ENCODE measurements at regions not wholly inside any gene's neighbourhood (a gene's known extent, or its start where the extent isn't known, plus 50 kb on each side); places are given as distances from the start of the nearest gene placed in this dataset.

GRCh38 chr15:53130943-53131342 lies 340.8 kb upstream of the ONECUT1 start:
- TF ChIP-seq CTCF (IDR thresholded peaks at IDR 0.05) (no peak), POLR2A (IDR thresholded peaks at IDR 0.05; ENCODE audit: low read length) (no peak), ZC3H11A (IDR thresholded peaks at IDR 0.05) (no peak), RNF2 (IDR thresholded peaks at IDR 0.05; ENCODE audit: borderline replicate concordance, low read depth) (no peak), JUNB (IDR thresholded peaks at IDR 0.05) (no peak), REST (IDR thresholded peaks at IDR 0.05) (no peak), NFE2L2 (conservative IDR thresholded peaks at IDR 0.05; ENCODE audit: low read length) (no peak)
